Gastroesophageal sphincter (tissue), 4 donors: ENCODE measurements at regions not wholly inside any gene's neighbourhood (a gene's known extent, or its start where the extent isn't known, plus 50 kb on each side); places are given as distances from the start of the nearest gene placed in this dataset.

Source experiments
- ATAC-seq: fragments of 150-250 bp; one replicate; pipeline ENCODE4 v1.9.1; 2016; ENCODE audit warnings: mild to moderate bottlenecking, moderate library complexity
- H3K27ac ChIP-seq, 4 donors: fragments of 200-600 bp; sonication (generic) in 3 of 4; 1 replicate in 3 of 4; 2 replicates in 1 of 4; pipeline ENCODE4 v1.5.1; 2016 to 2019
- H3K27me3 ChIP-seq: fragments of 200-600 bp; sonication (generic); one replicate; pipeline ENCODE4 v1.5.1; 2019
- H3K36me3 ChIP-seq, 2 donors: fragments of 200-600 bp; sonication (generic); one replicate each; pipeline ENCODE4 v1.5.1; 2019; ENCODE audit warnings: control low read depth in 1 of 2
- H3K4me1 ChIP-seq, 3 donors: fragments of 200-600 bp; sonication (generic); 1 replicate in 2 of 3; 2 replicates in 1 of 3; pipeline ENCODE4 v1.5.1; 2016 to 2019; ENCODE audit warnings: control low read depth in 2 of 3
- H3K4me3 ChIP-seq, 2 donors: fragments of 200-600 bp; sonication (generic); one replicate each; pipeline ENCODE4 v1.5.1; 2019; ENCODE audit warnings: mild to moderate bottlenecking in 1 of 2, moderate library complexity in 1 of 2
- H3K9me3 ChIP-seq, 3 donors: fragments of 200-600 bp; sonication (generic); one replicate each; pipeline ENCODE4 v1.5.1; 2017 to 2019; ENCODE audit warnings: control low read depth in 2 of 3
- CTCF ChIP-seq, 4 experiments: fragments of 200-600 bp in 2 of 4; fragments of 450-650 bp in 2 of 4; sonication (generic) in 1 of 4; IDR thresholded peaks; one replicate each; pipeline ENCODE4 v1.5.1; 2017 to 2019; ENCODE audit warnings: antibody characterized with exemption in 4 of 4, mild to moderate bottlenecking in 2 of 4, moderate library complexity in 2 of 4
- EP300 ChIP-seq: sonication (generic); formaldehyde crosslinking; IDR thresholded peaks from one replicate; pipeline ENCODE4 v1.6.1; 2017; ENCODE audit warnings: antibody characterized with exemption, mild to moderate bottlenecking
- POLR2A ChIP-seq, 2 donors: fragments of 450-650 bp; IDR thresholded peaks; one replicate each; pipeline ENCODE4 v1.6.1; 2017; ENCODE audit warnings: antibody characterized with exemption in 2 of 2, mild to moderate bottlenecking in 2 of 2, moderate library complexity in 1 of 2
- POLR2AphosphoS5 ChIP-seq: sonication (generic); formaldehyde crosslinking; IDR thresholded peaks from one replicate; pipeline ENCODE4 v1.6.1; 2017; ENCODE audit warnings: antibody characterized with exemption
- WGBS, 2 donors: methylation state at CpG; one replicate each; pipeline ENCODE4 v1.1.5; 2018; ENCODE audit warnings: low coverage in 1 of 2; 5-methylcytosine and 5-hydroxymethylcytosine counted together

GRCh38 chr5:84634256-84634655 is 249.6 kb upstream of the EDIL3 start:
- 100% methylated on average over 2 of the region's 11 CpGs; no CpG with 5 or more reads in 1 of the 2 donors for WGBS, 2 donors
- no peaks in the 10 kb centered on the region for H3K27me3 ChIP-seq
- H3K9me3 ChIP-seq = no peaks in the 10 kb centered on the region
- ATAC-seq = no peak
- no peak overlapping the region for H3K27ac ChIP-seq
- no peak overlapping the region for H3K4me3 ChIP-seq
- TF ChIP-seq EP300 = no peak
- no peak for TF ChIP-seq POLR2A (IDR thresholded peaks at IDR 0.05)
- no peak for TF ChIP-seq CTCF (IDR thresholded peaks at IDR 0.05)
- no peak for TF ChIP-seq POLR2AphosphoS5
- H3K4me1 ChIP-seq = no peaks in the 10 kb centered on the region
- H3K36me3 ChIP-seq = no peaks in the 10 kb centered on the region

- Histone ChIP-seq H3K36me3 (no peaks in the 10 kb centered on the region), H3K4me3 (no peak overlapping the region), H3K9me3 (no peaks in the 10 kb centered on the region), H3K27ac (no peak overlapping the region), H3K27me3 (no peaks in the 10 kb centered on the region), H3K4me1 (no peaks in the 10 kb centered on the region)
- TF ChIP-seq POLR2AphosphoS5 = no peak
- TF ChIP-seq CTCF (IDR thresholded peaks at IDR 0.05) = no peak
- TF ChIP-seq EP300 = no peak
- no peak for TF ChIP-seq POLR2A (IDR thresholded peaks at IDR 0.05)
- WGBS, 2 donors = 86 to 92% methylated on average over 2 to 3 of the region's 3 CpGs
- no peak for ATAC-seq
Measured at GRCh38 chr5:84632418-84632817, 247.7 kb upstream of the EDIL3 start.

GRCh38 chr5:84628918-84629317 is 244.2 kb upstream of the EDIL3 start:
- WGBS, 2 donors = 65 to 88% methylated on average over 2 of the region's 2 CpGs
- H3K9me3 ChIP-seq = no peaks in the 10 kb centered on the region
- TF ChIP-seq POLR2AphosphoS5 = no peak
- no peak for TF ChIP-seq EP300
- no peak for TF ChIP-seq POLR2A (IDR thresholded peaks at IDR 0.05)
- no peak for TF ChIP-seq CTCF (IDR thresholded peaks at IDR 0.05)
- no peaks in the 10 kb centered on the region for H3K36me3 ChIP-seq
- H3K27me3 ChIP-seq = no peaks in the 10 kb centered on the region
- no peak overlapping the region for H3K4me3 ChIP-seq
- H3K27ac ChIP-seq = no peak overlapping the region
- H3K4me1 ChIP-seq = no peaks in the 10 kb centered on the region
- no peak for ATAC-seq

GRCh38 chr5:84623019-84623418 is 238.3 kb upstream of the EDIL3 start:
- 51 to 75% methylated on average over 2 of the region's 2 CpGs for WGBS, 2 donors
- H3K4me1 ChIP-seq = no peaks in the 10 kb centered on the region
- no peaks in the 10 kb centered on the region for H3K36me3 ChIP-seq
- no peak overlapping the region for H3K4me3 ChIP-seq
- no peak overlapping the region for H3K27ac ChIP-seq
- H3K27me3 ChIP-seq = no peaks in the 10 kb centered on the region
- H3K9me3 ChIP-seq = no peaks in the 10 kb centered on the region
- ATAC-seq = no peak
- TF ChIP-seq CTCF (IDR thresholded peaks at IDR 0.05) = no peak
- TF ChIP-seq POLR2A (IDR thresholded peaks at IDR 0.05) = no peak
- no peak for TF ChIP-seq EP300
- no peak for TF ChIP-seq POLR2AphosphoS5

GRCh38 chr5:84622461-84622860 is 237.8 kb upstream of the EDIL3 start:
- Histone ChIP-seq H3K27me3 (no peaks in the 10 kb centered on the region), H3K9me3 (no peaks in the 10 kb centered on the region), H3K4me1 (no peaks in the 10 kb centered on the region), H3K36me3 (no peaks in the 10 kb centered on the region), H3K27ac (no peak overlapping the region), H3K4me3 (no peak overlapping the region)
- ATAC-seq = no peak
- WGBS, 2 donors = 67 to 86% methylated on average over 1 to 3 of the region's 3 CpGs
- TF ChIP-seq POLR2AphosphoS5 (no peak), CTCF (IDR thresholded peaks at IDR 0.05) (no peak), EP300 (no peak), POLR2A (IDR thresholded peaks at IDR 0.05) (no peak)
